ENCODE measurements at regions not wholly inside any gene's neighbourhood (a gene's known extent, or its start where the extent isn't known, plus 50 kb on each side); places are given as distances from the start of the nearest gene placed in this dataset.

DNA sequence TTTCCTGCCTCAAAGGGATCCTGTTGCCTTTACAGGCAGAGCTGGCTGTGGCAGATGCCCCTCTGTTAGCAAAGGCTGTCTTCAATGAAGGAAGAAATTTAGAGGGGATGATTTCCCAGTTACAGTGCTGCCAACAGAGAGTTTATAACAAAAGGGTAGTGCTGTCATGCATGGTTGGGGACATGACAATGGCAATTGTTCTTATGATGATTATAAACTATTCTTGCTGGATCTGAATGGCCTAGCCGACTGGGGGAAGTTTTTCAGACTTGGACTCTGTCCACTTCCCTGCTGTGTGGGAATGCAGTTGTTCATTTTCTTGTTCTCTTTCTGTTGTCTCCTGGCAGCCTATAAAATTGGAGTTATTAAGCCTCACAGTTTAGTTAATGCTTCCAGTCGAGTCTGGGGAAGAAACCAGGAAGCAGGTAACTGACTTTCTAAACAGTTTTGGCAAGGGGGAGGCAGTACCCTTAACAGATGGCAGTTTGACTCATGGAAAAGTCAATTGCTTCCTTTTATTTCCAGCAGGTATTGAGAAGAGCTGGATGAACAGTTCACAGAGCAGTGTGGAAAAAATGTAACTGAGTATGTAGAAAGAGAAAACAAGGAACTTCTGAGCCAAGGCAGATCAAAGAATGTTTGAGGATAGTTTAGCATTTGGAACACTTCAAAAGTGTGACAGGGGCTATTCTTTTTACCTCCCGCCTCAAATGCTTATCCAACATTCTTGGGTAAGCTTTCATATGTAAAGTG is 582.6 kb downstream of the RAPGEF2 start:
- Histone ChIP-seq H3K4me3 (no peak overlapping the region), H3K36me3 (no peaks in the 10 kb centered on the region), H3K4me1 (peaks cover 0 to 22% (median 14%) of the 10 kb centered on the region in 4 donors), H3K27me3 (no peaks in the 10 kb centered on the region), H3K27ac (peak overlapping the region in 2 of 4 donors; percentile 4 to 28), H3K9me3 (no peaks in the 10 kb centered on the region)
- TF ChIP-seq, protein P1, sequence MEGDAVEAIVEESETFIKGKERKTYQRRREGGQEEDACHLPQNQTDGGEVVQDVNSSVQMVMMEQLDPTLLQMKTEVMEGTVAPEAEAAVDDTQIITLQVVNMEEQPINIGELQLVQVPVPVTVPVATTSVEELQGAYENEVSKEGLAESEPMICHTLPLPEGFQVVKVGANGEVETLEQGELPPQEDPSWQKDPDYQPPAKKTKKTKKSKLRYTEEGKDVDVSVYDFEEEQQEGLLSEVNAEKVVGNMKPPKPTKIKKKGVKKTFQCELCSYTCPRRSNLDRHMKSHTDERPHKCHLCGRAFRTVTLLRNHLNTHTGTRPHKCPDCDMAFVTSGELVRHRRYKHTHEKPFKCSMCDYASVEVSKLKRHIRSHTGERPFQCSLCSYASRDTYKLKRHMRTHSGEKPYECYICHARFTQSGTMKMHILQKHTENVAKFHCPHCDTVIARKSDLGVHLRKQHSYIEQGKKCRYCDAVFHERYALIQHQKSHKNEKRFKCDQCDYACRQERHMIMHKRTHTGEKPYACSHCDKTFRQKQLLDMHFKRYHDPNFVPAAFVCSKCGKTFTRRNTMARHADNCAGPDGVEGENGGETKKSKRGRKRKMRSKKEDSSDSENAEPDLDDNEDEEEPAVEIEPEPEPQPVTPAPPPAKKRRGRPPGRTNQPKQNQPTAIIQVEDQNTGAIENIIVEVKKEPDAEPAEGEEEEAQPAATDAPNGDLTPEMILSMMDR (IDR thresholded peaks at IDR 0.05), result no peak
- TF ChIP-seq POLR2A (IDR thresholded peaks at IDR 0.05), result no peak
- TF ChIP-seq EP300 (IDR thresholded peaks at IDR 0.05), result no peak
- no peak for TF ChIP-seq POLR2AphosphoS5 (IDR thresholded peaks at IDR 0.05)
- WGBS, 2 donors, result 10 to 31% methylated on average over 3 of the region's 3 CpGs
- no peak for DNase-seq
- intact Hi-C loops (cut with DNase I), result no loop called here

DNA sequence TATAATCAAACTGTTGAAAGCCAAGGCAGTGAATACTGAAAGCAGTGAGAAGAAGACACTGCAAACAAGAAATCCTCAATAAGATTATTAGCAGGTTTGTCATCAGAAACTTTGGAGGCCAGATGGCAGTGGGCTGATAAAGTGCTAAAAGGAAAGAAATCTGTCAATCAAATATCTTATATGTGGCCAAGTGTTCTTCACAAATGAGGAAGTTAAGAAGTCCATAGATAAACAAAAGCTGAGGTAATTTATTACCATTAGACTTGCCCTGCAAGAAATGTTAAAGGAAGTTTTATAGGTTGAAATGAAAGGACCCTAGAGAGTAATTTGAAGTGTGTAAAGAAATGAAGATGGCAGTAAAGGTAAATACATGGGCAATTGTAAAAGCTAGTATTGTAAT is 586.6 kb downstream of the RAPGEF2 start:
- Histone ChIP-seq H3K4me3 (no peak overlapping the region), H3K27me3 (no peaks in the 10 kb centered on the region), H3K9me3 (peaks cover 0 to 9% (median 3%) of the 10 kb centered on the region in 4 donors), H3K27ac (no peak overlapping the region), H3K36me3 (no peaks in the 10 kb centered on the region), H3K4me1 (peaks cover 0 to 22% (median 14%) of the 10 kb centered on the region in 4 donors)
- intact Hi-C loops (cut with DNase I), result no loop called here
- TF ChIP-seq POLR2A (IDR thresholded peaks at IDR 0.05) (no peak), EP300 (IDR thresholded peaks at IDR 0.05) (no peak), POLR2AphosphoS5 (IDR thresholded peaks at IDR 0.05) (no peak)
- TF ChIP-seq, protein P1 (IDR thresholded peaks at IDR 0.05), result no peak
- DNase-seq, result no peak

DNA sequence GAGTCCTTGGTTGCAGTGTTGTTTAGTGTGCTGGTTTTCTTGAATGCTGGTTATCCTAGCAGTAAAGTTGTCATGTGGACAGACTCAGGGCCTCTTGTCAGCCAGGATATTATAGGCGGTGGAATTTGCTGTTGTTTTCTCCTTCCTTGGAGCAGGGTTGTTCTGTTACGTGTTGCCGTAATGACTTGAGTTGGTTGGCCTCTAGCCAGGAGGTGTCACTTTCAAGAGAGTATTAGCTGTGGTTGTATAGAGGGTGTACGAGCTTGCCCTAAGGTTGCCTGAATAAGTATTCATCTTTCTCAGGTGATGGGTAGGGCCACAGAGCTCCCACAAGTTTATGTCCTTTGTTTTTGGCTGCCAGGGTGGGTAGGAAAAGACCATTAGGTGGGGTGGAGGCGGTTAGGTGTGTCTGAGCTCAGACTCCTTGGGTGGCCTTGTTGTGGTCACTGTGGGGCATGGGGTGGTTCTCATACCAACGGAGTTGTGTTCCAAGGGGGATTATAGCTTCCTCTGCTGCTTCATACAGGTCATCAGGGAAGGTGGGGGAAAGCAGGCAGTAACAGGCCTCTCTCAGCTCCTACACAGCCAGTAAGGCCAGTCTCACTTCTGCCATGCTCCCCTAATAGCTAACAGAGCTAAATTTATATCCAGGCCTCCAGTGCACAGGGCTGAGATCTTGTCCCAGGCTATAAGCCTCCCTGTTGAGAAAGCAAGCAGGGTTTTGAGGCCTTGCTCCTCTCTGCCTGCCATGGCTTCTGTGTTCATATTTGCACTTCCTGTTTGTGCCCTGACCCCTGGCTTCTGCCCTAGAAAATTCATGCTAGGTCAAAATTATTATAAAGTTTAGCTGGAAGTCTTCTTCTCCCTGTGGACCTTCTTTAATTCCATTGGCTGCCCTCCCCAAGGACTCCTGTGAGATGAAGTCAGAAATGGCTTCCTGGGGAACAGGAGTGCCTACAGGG is 594.7 kb downstream of the RAPGEF2 start:
- no peak for DNase-seq
- Histone ChIP-seq H3K4me1 (no peaks in the 10 kb centered on the region), H3K27ac (no peak overlapping the region), H3K27me3 (no peaks in the 10 kb centered on the region), H3K4me3 (no peak overlapping the region), H3K9me3 (no peaks in the 10 kb centered on the region), H3K36me3 (no peaks in the 10 kb centered on the region)
- intact Hi-C loops (cut with DNase I), result no loop called here
- WGBS, 2 donors, result 83 to 87% methylated on average over 6 of the region's 6 CpGs
- TF ChIP-seq POLR2AphosphoS5 (IDR thresholded peaks at IDR 0.05) (no peak), EP300 (IDR thresholded peaks at IDR 0.05) (no peak), POLR2A (IDR thresholded peaks at IDR 0.05) (no peak)
- TF ChIP-seq, protein P1 (IDR thresholded peaks at IDR 0.05), result no peak

DNA sequence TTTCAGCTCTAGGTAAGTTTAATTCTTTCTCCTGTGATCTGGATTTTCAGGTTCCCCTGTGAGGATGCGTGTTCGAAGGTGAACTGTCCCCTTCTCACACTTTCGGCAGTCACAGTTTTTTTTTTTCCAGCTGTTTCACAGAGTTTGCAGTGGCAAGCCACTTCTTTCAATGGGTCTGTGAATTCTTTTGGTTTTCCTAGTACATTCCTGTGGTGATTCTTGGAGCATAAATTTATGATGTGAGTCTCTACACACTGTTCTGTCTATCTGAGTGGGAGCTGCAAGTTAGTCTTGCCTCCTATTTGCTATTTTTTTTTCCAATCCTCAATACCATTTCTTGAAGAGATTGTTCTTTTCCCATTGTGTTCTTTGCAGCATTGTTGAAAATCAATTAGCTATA is 595.5 kb downstream of the RAPGEF2 start:
- intact Hi-C loops (cut with DNase I), result no loop called here
- Histone ChIP-seq H3K4me3 (no peak overlapping the region), H3K9me3 (no peaks in the 10 kb centered on the region), H3K27ac (no peak overlapping the region), H3K27me3 (no peaks in the 10 kb centered on the region), H3K36me3 (no peaks in the 10 kb centered on the region), H3K4me1 (no peaks in the 10 kb centered on the region)
- WGBS, 2 donors, result 95 to 97% methylated on average over 3 of the region's 3 CpGs
- TF ChIP-seq POLR2A (IDR thresholded peaks at IDR 0.05), result no peak
- no peak for DNase-seq

DNA sequence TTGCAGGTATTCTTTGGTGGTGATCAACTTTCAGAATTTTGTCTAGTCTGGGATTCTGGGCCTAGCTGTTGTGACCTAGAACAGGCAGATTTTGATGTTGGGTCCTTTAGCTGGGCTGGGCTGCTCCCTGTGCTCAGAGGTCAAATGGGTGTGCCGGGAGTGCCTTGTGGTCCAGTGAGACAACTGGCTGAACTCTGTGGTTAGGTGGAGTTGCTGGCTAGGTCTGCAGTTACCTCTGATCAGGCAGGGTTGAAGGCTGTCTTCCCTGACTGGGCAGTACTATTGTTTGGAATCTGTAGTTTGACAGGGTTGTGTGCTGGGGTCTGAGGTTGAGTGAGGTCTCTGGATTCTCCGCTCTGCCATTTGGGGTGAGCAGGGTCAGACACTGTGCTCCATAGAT is 599.3 kb downstream of the RAPGEF2 start:
- Histone ChIP-seq H3K27ac (no peak overlapping the region), H3K27me3 (no peaks in the 10 kb centered on the region), H3K4me1 (no peaks in the 10 kb centered on the region), H3K4me3 (no peak overlapping the region), H3K36me3 (no peaks in the 10 kb centered on the region), H3K9me3 (no peaks in the 10 kb centered on the region)
- intact Hi-C loops (cut with DNase I), result no loop called here
- TF ChIP-seq EP300 (IDR thresholded peaks at IDR 0.05) (no peak), POLR2AphosphoS5 (IDR thresholded peaks at IDR 0.05) (no peak), POLR2A (IDR thresholded peaks at IDR 0.05) (no peak)
- TF ChIP-seq, protein P1 (IDR thresholded peaks at IDR 0.05), result no peak
- DNase-seq, result no peak
- WGBS, 2 donors, result 74 to 93% methylated on average over 2 of the region's 2 CpGs

Data from sigmoid colon (tissue), 6 donors.